ENCODE measurements at regions not wholly inside any gene's neighbourhood (a gene's known extent, or its start where the extent isn't known, plus 50 kb on each side); places are given as distances from the start of the nearest gene placed in this dataset.

DNA sequence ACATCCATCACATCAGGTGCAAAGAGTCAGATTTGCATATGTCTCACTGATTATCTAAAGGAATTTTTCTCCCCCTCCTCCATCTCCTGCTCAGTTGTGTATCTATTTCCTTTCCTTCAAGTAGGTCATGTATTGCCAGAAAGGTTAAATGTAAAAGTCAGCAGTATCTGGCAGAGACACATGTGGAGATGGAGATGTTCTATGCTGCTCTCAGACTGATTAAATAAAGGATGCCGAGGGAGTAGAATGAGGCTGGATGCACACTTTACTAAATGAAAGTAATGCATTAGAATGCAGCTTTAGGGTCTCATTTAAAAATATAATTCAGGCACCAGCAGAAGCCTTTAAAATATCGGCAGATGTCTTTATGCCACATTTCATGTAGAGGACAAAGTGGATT lies 555.3 kb downstream of the RNF144A start:
- TF ChIP-seq POLR2AphosphoS5 (IDR thresholded peaks at IDR 0.05; ENCODE audit: low read depth, low read length): no peak
- TF ChIP-seq, protein P1, sequence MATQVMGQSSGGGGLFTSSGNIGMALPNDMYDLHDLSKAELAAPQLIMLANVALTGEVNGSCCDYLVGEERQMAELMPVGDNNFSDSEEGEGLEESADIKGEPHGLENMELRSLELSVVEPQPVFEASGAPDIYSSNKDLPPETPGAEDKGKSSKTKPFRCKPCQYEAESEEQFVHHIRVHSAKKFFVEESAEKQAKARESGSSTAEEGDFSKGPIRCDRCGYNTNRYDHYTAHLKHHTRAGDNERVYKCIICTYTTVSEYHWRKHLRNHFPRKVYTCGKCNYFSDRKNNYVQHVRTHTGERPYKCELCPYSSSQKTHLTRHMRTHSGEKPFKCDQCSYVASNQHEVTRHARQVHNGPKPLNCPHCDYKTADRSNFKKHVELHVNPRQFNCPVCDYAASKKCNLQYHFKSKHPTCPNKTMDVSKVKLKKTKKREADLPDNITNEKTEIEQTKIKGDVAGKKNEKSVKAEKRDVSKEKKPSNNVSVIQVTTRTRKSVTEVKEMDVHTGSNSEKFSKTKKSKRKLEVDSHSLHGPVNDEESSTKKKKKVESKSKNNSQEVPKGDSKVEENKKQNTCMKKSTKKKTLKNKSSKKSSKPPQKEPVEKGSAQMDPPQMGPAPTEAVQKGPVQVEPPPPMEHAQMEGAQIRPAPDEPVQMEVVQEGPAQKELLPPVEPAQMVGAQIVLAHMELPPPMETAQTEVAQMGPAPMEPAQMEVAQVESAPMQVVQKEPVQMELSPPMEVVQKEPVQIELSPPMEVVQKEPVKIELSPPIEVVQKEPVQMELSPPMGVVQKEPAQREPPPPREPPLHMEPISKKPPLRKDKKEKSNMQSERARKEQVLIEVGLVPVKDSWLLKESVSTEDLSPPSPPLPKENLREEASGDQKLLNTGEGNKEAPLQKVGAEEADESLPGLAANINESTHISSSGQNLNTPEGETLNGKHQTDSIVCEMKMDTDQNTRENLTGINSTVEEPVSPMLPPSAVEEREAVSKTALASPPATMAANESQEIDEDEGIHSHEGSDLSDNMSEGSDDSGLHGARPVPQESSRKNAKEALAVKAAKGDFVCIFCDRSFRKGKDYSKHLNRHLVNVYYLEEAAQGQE (IDR thresholded peaks at IDR 0.05; ENCODE audit: insufficient read depth in 1 of 2, low read depth in 2 of 2, low read length in 2 of 2): no peak
- TF ChIP-seq FOXP2 (optimal IDR thresholded peaks at IDR 0.05; ENCODE audit: borderline replicate concordance, extremely low read depth, extremely low read length, insufficient read depth): no peak
- no peak for TF ChIP-seq TAF1 (IDR thresholded peaks at IDR 0.05; ENCODE audit: borderline replicate concordance, insufficient read depth, low read length)
